Caco-2 (cell line): ENCODE measurements at regions not wholly inside any gene's neighbourhood (a gene's known extent, or its start where the extent isn't known, plus 50 kb on each side); places are given as distances from the start of the nearest gene placed in this dataset.
"Not testable (repeated sequence)": the region's sequence is repeated elsewhere in the genome, so short reads cannot be mapped to it uniquely, and the experiment has no call there.

Experiments used
- BruUV-seq: library from RNA; stranded (reverse); fragments of 400-500 nt; replicated peaks from 2 replicates; lab custom pipeline; 2021; lab: Mats Ljungman, UMichigan
- CTCF ChIA-PET: fragments of 300-600 bp; sonication (Branson Sonifier 250); formaldehyde crosslinking; loops from one replicate; lab custom pipeline; 2022; ENCODE audit warnings: antibody characterized with exemption; lab: Charles Lee
- POLR2A ChIA-PET: fragments of 300-600 bp; sonication (Branson Sonifier 250); formaldehyde crosslinking; loops from one replicate; lab custom pipeline; 2022; ENCODE audit warnings: antibody characterized with exemption; lab: Charles Lee
- DNase-seq, 2 experiments: peaks; one replicate each; pipeline versions ENCODE4 v3.0.0 to v3.0.0-alpha.2; 2020 to 2022
- H3K27me3 ChIP-seq: replicated peaks from 2 replicates; pipeline ENCODE4 v1.6.0; 2011; ENCODE audit warnings: low read length; ENCODE audit not compliant: control insufficient read depth, insufficient read depth
- H3K36me3 ChIP-seq: 2 replicates; pipeline ENCODE4 v1.5.1; 2011; ENCODE audit warnings: low read length; ENCODE audit not compliant: control insufficient read depth, insufficient read depth
- H3K4me1 ChIP-seq: fragments of 250-450 bp; sonication (Bioruptor Pico); 2 replicates; pipeline ENCODE4 v1.5.1; 2020; ENCODE audit warnings: mild to moderate bottlenecking
- H3K4me3 ChIP-seq: 2 replicates; pipeline ENCODE4 v1.5.1; 2011; ENCODE audit warnings: low read depth, mild to moderate bottlenecking, control low read depth, low read length
- H3K9me3 ChIP-seq: fragments of 250-450 bp; sonication (Bioruptor Pico); 2 replicates; pipeline ENCODE4 v1.5.1; 2020; ENCODE audit warnings: mild to moderate bottlenecking, moderate library complexity
- H3K27ac Mint-ChIP-seq: one replicate; pipeline ENCODE4 v1.8.0; 2022; ENCODE audit warnings: mixed read lengths; ENCODE audit not compliant: unreplicated experiment
- H3K27me3 Mint-ChIP-seq: one replicate; pipeline ENCODE4 v1.8.0; 2022; ENCODE audit warnings: mixed read lengths; ENCODE audit not compliant: insufficient read depth, unreplicated experiment
- H3K36me3 Mint-ChIP-seq: one replicate; pipeline ENCODE4 v1.8.0; 2022; ENCODE audit warnings: mild to moderate bottlenecking, mixed read lengths; ENCODE audit not compliant: insufficient read depth, unreplicated experiment
- H3K4me1 Mint-ChIP-seq: one replicate; pipeline ENCODE4 v1.8.0; 2022; ENCODE audit warnings: low read depth, mixed read lengths; ENCODE audit not compliant: unreplicated experiment
- H3K4me3 Mint-ChIP-seq: one replicate; pipeline ENCODE4 v1.8.0; 2022; ENCODE audit warnings: mild to moderate bottlenecking, moderate library complexity, mixed read lengths; ENCODE audit not compliant: unreplicated experiment
- H3K9me3 Mint-ChIP-seq: one replicate; pipeline ENCODE4 v1.8.0; 2022; ENCODE audit warnings: mixed read lengths; ENCODE audit not compliant: unreplicated experiment
- intact Hi-C: fragments of 100-400 bp; cut with micrococcal nuclease; formaldehyde crosslinking; loops from one replicate; pipeline ENCODE4 v1.10.0; 2022; ENCODE audit not compliant: unreplicated experiment
- TF ChIP-seq, protein P1 (sequence below), 2 experiments: fragments of 200-600 bp in 1 of 2; IDR thresholded peaks; 1 replicate in 1 of 2; 2 replicates in 1 of 2; pipeline versions ENCODE4 v1.5.1 to v1.8.0; 2011 to 2022; ENCODE audit warnings: antibody characterized with exemption in 1 of 2, control low read depth in 1 of 2, inconsistent platforms in 1 of 2, low read depth in 1 of 2, low read length in 1 of 2, mild to moderate bottlenecking in 1 of 2, moderate library complexity in 1 of 2; ENCODE audit not compliant: insufficient read depth in 1 of 2, severe bottlenecking in 1 of 2, unreplicated experiment in 1 of 2

DNA sequence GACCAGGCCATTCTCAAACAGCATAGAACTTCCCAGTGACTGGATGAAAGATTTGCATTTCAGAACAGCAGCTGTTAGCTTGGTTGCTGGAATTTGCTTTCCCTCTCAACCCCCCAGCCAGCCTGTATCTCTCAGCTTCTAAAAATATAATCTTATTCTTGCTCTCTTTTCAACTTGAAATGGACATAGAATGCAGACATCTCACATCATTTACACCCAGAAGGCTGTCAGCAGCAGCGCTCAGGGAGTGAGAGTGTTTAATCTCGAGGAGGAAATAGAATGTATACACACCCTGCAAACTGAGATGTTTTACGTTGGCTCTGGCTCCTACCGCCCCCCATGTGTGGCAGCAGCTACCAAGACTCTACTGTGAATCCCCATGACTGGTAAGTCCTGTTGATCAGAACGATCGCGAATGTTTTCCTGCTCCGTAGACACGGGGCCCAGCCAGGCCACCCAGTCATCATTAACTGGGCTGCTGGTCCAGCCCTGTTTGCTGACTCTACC, 163.4 kb upstream of the SLC24A3 start:
- TF ChIP-seq, protein P1, sequence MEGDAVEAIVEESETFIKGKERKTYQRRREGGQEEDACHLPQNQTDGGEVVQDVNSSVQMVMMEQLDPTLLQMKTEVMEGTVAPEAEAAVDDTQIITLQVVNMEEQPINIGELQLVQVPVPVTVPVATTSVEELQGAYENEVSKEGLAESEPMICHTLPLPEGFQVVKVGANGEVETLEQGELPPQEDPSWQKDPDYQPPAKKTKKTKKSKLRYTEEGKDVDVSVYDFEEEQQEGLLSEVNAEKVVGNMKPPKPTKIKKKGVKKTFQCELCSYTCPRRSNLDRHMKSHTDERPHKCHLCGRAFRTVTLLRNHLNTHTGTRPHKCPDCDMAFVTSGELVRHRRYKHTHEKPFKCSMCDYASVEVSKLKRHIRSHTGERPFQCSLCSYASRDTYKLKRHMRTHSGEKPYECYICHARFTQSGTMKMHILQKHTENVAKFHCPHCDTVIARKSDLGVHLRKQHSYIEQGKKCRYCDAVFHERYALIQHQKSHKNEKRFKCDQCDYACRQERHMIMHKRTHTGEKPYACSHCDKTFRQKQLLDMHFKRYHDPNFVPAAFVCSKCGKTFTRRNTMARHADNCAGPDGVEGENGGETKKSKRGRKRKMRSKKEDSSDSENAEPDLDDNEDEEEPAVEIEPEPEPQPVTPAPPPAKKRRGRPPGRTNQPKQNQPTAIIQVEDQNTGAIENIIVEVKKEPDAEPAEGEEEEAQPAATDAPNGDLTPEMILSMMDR (IDR thresholded peaks at IDR 0.05; ENCODE audit: insufficient read depth in 1 of 2, low read depth in 1 of 2, low read length in 1 of 2, severe bottlenecking in 1 of 2, unreplicated experiment in 1 of 2) = no peak
- no peaks in the 10 kb centered on the region for H3K36me3 ChIP-seq
- intact Hi-C loops = loop anchor here (5.0 kb wide), 1 partner anchor 417 kb away; no protein-coding TSS in a partner anchor
- no peaks in the 10 kb centered on the region for H3K4me1 ChIP-seq
- Mint-ChIP-seq H3K27ac (no peak overlapping the region), H3K27me3 (peaks cover 9% of the 10 kb centered on the region), H3K4me3 (no peak overlapping the region), H3K36me3 (no peaks in the 10 kb centered on the region), H3K9me3 (no peaks in the 10 kb centered on the region), H3K4me1 (no peaks in the 10 kb centered on the region)
- H3K4me3 ChIP-seq = no peak overlapping the region
- H3K9me3 ChIP-seq = no peaks in the 10 kb centered on the region
- BruUV-seq = no TSS peak
- CTCF ChIA-PET = no interaction called here
- POLR2A ChIA-PET = no interaction called here
- H3K27me3 ChIP-seq = no peaks in the 10 kb centered on the region
- no peak for DNase-seq

DNA sequence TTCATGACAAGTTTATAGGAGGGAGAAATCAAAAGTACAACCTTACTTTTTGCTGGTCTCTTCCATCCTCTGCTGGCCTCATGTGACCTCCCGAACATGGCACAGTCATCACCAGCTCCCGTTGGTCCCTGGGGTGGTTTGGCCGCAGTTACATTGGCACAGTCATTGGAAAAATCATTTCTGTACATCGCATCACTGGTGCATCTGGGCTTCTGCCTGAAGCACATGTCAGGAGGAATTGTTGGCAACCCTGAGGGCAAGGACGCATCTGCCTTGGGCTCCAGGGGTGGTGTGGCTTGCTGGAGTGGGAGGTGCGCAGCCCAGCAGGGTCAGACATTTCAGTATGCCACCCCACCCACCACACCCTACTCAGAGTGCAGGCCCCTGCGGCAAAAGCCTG, 162.9 kb upstream of the SLC24A3 start:
- H3K4me3 Mint-ChIP-seq = no peak overlapping the region
- BruUV-seq = no TSS peak
- no peaks in the 10 kb centered on the region for H3K4me1 Mint-ChIP-seq
- H3K27me3 Mint-ChIP-seq = peaks cover 9% of the 10 kb centered on the region
- POLR2A ChIA-PET = no interaction called here
- no peak for DNase-seq
- H3K36me3 Mint-ChIP-seq = no peaks in the 10 kb centered on the region
- CTCF ChIA-PET = no interaction called here
- intact Hi-C loops = loop anchor here (5.0 kb wide), 1 partner anchor 417 kb away; no protein-coding TSS in a partner anchor
- no peaks in the 10 kb centered on the region for H3K9me3 ChIP-seq
- H3K27ac Mint-ChIP-seq = no peak overlapping the region
- TF ChIP-seq, protein P1 (IDR thresholded peaks at IDR 0.05; ENCODE audit: insufficient read depth in 1 of 2, low read depth in 1 of 2, low read length in 1 of 2, severe bottlenecking in 1 of 2, unreplicated experiment in 1 of 2) = no peak
- no peaks in the 10 kb centered on the region for H3K4me1 ChIP-seq
- no peaks in the 10 kb centered on the region for H3K27me3 ChIP-seq
- H3K9me3 Mint-ChIP-seq = no peaks in the 10 kb centered on the region
- H3K4me3 ChIP-seq = no peak overlapping the region
- H3K36me3 ChIP-seq = no peaks in the 10 kb centered on the region

DNA sequence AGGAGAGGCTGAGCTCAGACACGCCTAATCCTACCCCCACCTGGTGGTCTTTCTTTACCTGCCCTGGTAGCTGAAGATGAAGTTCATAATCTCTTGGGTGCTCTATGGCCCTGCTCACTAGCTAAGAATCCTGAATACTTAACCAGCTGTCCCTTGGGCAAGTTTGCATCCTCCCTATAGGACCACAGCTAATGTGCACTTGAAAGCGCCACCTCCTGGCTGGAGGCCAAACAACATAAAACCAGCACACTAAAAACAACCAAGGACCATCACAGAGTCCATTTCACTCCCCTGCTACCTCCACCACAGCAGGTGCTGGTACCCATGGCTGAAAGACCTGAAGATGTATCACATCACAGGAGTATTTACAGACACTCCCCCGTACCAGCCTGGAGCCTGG, 155.5 kb upstream of the SLC24A3 start:
- no peaks in the 10 kb centered on the region for H3K4me1 ChIP-seq
- CTCF ChIA-PET = interaction anchor here (0.7 to 1.0 kb wide), 3 partner anchors 152 to 448 kb away, joined by 3 to 9 read pairs (median 4); no protein-coding TSS in a partner anchor

DNA sequence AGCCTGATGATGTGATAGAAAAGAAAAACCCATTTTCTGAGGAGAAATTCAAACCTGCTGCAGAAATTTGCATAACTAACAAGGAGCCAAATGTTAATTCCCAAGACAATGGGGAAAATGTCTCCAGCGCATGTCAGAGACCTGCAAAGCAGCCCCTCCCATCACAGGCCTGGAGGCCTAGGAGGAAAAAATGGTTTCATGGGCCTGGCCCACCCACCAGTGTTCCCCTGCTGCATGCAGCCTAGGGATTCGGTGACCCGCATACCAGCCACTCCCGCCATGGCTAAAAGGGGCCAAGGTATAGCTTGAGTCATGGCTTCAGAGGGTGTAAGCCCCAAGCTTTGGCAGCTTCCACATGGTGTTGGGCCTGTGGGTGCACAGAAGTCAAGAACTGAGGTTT, 147.7 kb upstream of the SLC24A3 start:
- peaks cover 38% of the 10 kb centered on the region for H3K9me3 ChIP-seq
- H3K36me3 Mint-ChIP-seq, POLR2A ChIA-PET, H3K4me3 ChIP-seq, H3K27me3 ChIP-seq, H3K4me3 Mint-ChIP-seq, H3K27ac Mint-ChIP-seq, intact Hi-C loops, CTCF ChIA-PET, H3K4me1 Mint-ChIP-seq, H3K27me3 Mint-ChIP-seq, BruUV-seq, H3K4me1 ChIP-seq, H3K36me3 ChIP-seq: not testable (repeated sequence)
- peaks cover 36% of the 10 kb centered on the region for H3K9me3 Mint-ChIP-seq
- peak in 1 of 2 experiments; percentile 6 for DNase-seq

More for the DNA sequence above, 155.5 kb upstream of the SLC24A3 start:
- Histone ChIP-seq H3K36me3 (no peaks in the 10 kb centered on the region), H3K4me3 (no peak overlapping the region), H3K27me3 (no peaks in the 10 kb centered on the region), H3K9me3 (peaks cover 16% of the 10 kb centered on the region)
- Mint-ChIP-seq H3K4me3 (no peak overlapping the region), H3K27me3 (peaks cover 3% of the 10 kb centered on the region), H3K27ac (no peak overlapping the region), H3K9me3 (peaks cover 17% of the 10 kb centered on the region), H3K4me1 (no peaks in the 10 kb centered on the region), H3K36me3 (no peaks in the 10 kb centered on the region)
- no TSS peak for BruUV-seq
- DNase-seq = peak in 1 of 2 experiments; percentile 22
- TF ChIP-seq, protein P1 (IDR thresholded peaks at IDR 0.05; ENCODE audit: insufficient read depth in 1 of 2, low read depth in 1 of 2, low read length in 1 of 2, severe bottlenecking in 1 of 2, unreplicated experiment in 1 of 2) = peak; percentile 12 to 17
- POLR2A ChIA-PET = no interaction called here
- intact Hi-C loops = loop anchor here (1.0 kb wide), 1 partner anchor 153 kb away; no protein-coding TSS in a partner anchor
